ENCODE measurements at regions not wholly inside any gene's neighbourhood (a gene's known extent, or its start where the extent isn't known, plus 50 kb on each side); places are given as distances from the start of the nearest gene placed in this dataset.

- Histone ChIP-seq H3K4me2 (ENCODE audit: low read depth, low read length, poor library complexity, severe bottlenecking) (no peak overlapping the region), H3F3A (ENCODE audit: insufficient read depth) (no peaks in the 10 kb centered on the region), H2AFZ (ENCODE audit: low read depth, low read length, severe bottlenecking) (no peak overlapping the region), H3K27ac (ENCODE audit: low read depth, low read length) (no peak overlapping the region), H3K4me3 (ENCODE audit: insufficient read depth, low read length, poor library complexity, severe bottlenecking) (no peak overlapping the region), H3K36me3 (ENCODE audit: low read length) (no peaks in the 10 kb centered on the region), H3K79me2 (ENCODE audit: insufficient read depth, low read length) (no peaks in the 10 kb centered on the region), H3K9me2 (replicated peaks; ENCODE audit: insufficient read depth, low read length) (no peaks in the 10 kb centered on the region), H3K27me3 (ENCODE audit: low read length) (no peaks in the 10 kb centered on the region), H3K9ac (ENCODE audit: low read length) (no peak overlapping the region), H3K9me3 (ENCODE audit: insufficient read depth, low read length) (no peaks in the 10 kb centered on the region), H4K20me1 (ENCODE audit: low read depth, low read length) (no peaks in the 10 kb centered on the region)
- no peak for TF ChIP-seq EZH2phosphoT487 (conservative IDR thresholded peaks at IDR 0.05; ENCODE audit: low read length)
Measured at GRCh38 chr14:53858345-53858684, 98.3 kb downstream of the BMP4 start.

GRCh38 chr14:53857625-53858344, 98.8 kb downstream of the BMP4 start:
- no peaks in the 10 kb centered on the region for H3K79me2 ChIP-seq (ENCODE audit: insufficient read depth, low read length)
- TF ChIP-seq CTCF (IDR thresholded peaks at IDR 0.05; ENCODE audit: insufficient read depth, low read length, poor library complexity, severe bottlenecking) (no peak), EZH2phosphoT487 (conservative IDR thresholded peaks at IDR 0.05; ENCODE audit: low read length) (no peak)
- H3F3A ChIP-seq (ENCODE audit: insufficient read depth): no peaks in the 10 kb centered on the region
- no peak overlapping the region for H2AFZ ChIP-seq (ENCODE audit: low read depth, low read length, severe bottlenecking)
- no peaks in the 10 kb centered on the region for H3K9me2 ChIP-seq (replicated peaks; ENCODE audit: insufficient read depth, low read length)
- H3K4me3 ChIP-seq (ENCODE audit: insufficient read depth, low read length, poor library complexity, severe bottlenecking): no peak overlapping the region
- no peak overlapping the region for H3K27ac ChIP-seq (ENCODE audit: low read depth, low read length)
- no peaks in the 10 kb centered on the region for H3K36me3 ChIP-seq (ENCODE audit: low read length)
- H3K9me3 ChIP-seq (ENCODE audit: insufficient read depth, low read length): no peaks in the 10 kb centered on the region
- H3K9ac ChIP-seq (ENCODE audit: low read length): no peak overlapping the region
- no peaks in the 10 kb centered on the region for H3K27me3 ChIP-seq (ENCODE audit: low read length)
- H4K20me1 ChIP-seq (ENCODE audit: low read depth, low read length): no peaks in the 10 kb centered on the region
- H3K4me2 ChIP-seq (ENCODE audit: low read depth, low read length, poor library complexity, severe bottlenecking): no peak overlapping the region

GRCh38 chr14:53855574-53855973, 101.1 kb downstream of the BMP4 start:
- H2AFZ ChIP-seq (ENCODE audit: low read depth, low read length, severe bottlenecking): no peak overlapping the region
- no peak overlapping the region for H3K9ac ChIP-seq (ENCODE audit: low read length)
- no peaks in the 10 kb centered on the region for H3K9me3 ChIP-seq (ENCODE audit: insufficient read depth, low read length)
- H3K27ac ChIP-seq (ENCODE audit: low read depth, low read length): no peak overlapping the region
- H3K27me3 ChIP-seq (ENCODE audit: low read length): no peaks in the 10 kb centered on the region
- H3K4me3 ChIP-seq (ENCODE audit: insufficient read depth, low read length, poor library complexity, severe bottlenecking): no peak overlapping the region
- TF ChIP-seq EZH2phosphoT487 (conservative IDR thresholded peaks at IDR 0.05; ENCODE audit: low read length) (no peak), CTCF (IDR thresholded peaks at IDR 0.05; ENCODE audit: insufficient read depth, low read length, poor library complexity, severe bottlenecking) (no peak)
- H3K36me3 ChIP-seq (ENCODE audit: low read length): no peaks in the 10 kb centered on the region
- H3K9me2 ChIP-seq (replicated peaks; ENCODE audit: insufficient read depth, low read length): no peaks in the 10 kb centered on the region
- H3K79me2 ChIP-seq (ENCODE audit: insufficient read depth, low read length): no peaks in the 10 kb centered on the region
- no peaks in the 10 kb centered on the region for H4K20me1 ChIP-seq (ENCODE audit: low read depth, low read length)
- no peaks in the 10 kb centered on the region for H3F3A ChIP-seq (ENCODE audit: insufficient read depth)
- H3K4me2 ChIP-seq (ENCODE audit: low read depth, low read length, poor library complexity, severe bottlenecking): no peak overlapping the region

GRCh38 chr14:53855127-53855526, 101.5 kb downstream of the BMP4 start:
- Histone ChIP-seq H3K27ac (ENCODE audit: low read depth, low read length) (no peak overlapping the region), H3K79me2 (ENCODE audit: insufficient read depth, low read length) (no peaks in the 10 kb centered on the region), H3K36me3 (ENCODE audit: low read length) (no peaks in the 10 kb centered on the region), H4K20me1 (ENCODE audit: low read depth, low read length) (no peaks in the 10 kb centered on the region), H3K9me3 (ENCODE audit: insufficient read depth, low read length) (no peaks in the 10 kb centered on the region), H3K9ac (ENCODE audit: low read length) (no peak overlapping the region), H3K4me2 (ENCODE audit: low read depth, low read length, poor library complexity, severe bottlenecking) (no peak overlapping the region), H3F3A (ENCODE audit: insufficient read depth) (no peaks in the 10 kb centered on the region), H3K27me3 (ENCODE audit: low read length) (no peaks in the 10 kb centered on the region), H3K4me3 (ENCODE audit: insufficient read depth, low read length, poor library complexity, severe bottlenecking) (no peak overlapping the region), H3K9me2 (replicated peaks; ENCODE audit: insufficient read depth, low read length) (no peaks in the 10 kb centered on the region), H2AFZ (ENCODE audit: low read depth, low read length, severe bottlenecking) (no peak overlapping the region)
- TF ChIP-seq EZH2phosphoT487 (conservative IDR thresholded peaks at IDR 0.05; ENCODE audit: low read length) (no peak), CTCF (IDR thresholded peaks at IDR 0.05; ENCODE audit: insufficient read depth, low read length, poor library complexity, severe bottlenecking) (no peak)

All from SU-DHL-6 (cell line).